NCI-H510A treated with DMSO at 0.1 percent for 48 hours (cell line): ENCODE measurements at regions not wholly inside any gene's neighbourhood (a gene's known extent, or its start where the extent isn't known, plus 50 kb on each side); places are given as distances from the start of the nearest gene placed in this dataset.
"Not testable (repeated sequence)": the region's sequence is repeated elsewhere in the genome, so short reads cannot be mapped to it uniquely, and the experiment has no call there.

ENCODE experiments used
- DNase-seq: peaks from one replicate; lab custom pipeline; 2025; lab: John Stamatoyannopoulos, UW

DNA sequence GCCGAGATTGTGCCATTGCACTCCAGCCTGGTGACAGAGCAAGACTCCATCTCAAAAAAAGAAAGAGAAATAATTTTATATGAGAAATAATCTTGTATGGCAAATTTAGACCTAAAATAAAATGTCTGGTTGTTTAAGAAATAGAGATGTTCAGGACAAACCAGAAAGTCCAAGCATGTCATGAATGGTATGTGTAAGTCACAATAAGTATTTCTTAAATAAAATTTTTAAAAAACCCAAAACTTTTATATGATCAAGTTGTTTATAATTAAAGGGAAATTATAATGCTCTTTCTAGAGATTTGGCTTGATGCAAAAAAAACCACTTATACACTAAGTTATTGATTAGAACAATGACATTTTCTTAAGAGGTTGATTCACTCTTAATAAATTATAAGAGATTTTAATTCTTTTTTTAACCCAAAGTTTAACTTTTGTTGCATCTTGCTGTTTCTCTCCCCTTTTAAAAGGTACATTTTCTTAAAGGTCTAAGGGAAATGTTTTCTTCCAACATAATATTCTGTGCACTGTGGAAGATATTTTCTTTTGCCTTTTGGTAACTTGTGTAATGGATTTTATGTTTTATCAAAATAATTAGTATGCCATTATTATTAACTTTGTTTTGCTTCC lies 105.7 kb downstream of the RTP4 start:
- no peak for DNase-seq

DNA sequence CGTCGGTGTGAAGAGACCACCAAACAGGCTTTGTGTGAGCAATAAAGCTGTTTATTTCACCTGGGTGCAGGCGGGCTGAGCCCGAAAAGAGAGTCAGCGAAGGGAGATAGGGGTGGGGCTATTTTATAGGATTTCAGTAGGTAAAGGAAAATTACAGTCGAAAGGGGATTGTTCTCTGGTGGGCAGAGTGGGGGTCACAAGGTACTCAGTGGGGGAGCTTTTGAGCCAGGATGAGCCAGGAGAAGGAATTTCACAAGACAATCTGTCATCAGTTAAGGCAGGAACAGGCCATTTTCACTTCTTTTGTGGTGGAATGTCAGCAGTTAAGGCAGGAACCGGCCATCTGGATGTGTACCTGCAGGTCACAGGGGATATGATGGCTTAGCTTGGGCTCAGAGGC lies 98.1 kb downstream of the RTP4 start:
- DNase-seq: not testable (repeated sequence)

DNA sequence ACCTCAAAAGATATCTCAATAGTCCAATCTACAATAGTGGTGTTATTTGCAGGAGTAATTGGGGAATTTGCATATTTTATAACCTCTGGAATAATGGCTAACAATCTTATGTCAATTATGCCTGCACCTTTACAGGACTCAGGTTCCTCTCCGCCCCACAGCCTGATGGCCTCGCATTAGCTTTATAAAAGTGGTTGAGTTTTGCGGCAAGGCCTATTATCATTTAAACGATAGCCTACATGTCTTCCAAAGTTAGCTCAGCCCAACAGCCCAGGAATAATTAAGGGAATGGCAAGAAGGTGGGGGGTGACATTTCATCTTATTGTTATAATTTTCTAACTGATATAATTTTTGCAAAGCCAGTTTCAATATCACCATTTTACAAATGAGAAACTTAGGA lies 97.3 kb downstream of the RTP4 start:
- no peak for DNase-seq

DNA sequence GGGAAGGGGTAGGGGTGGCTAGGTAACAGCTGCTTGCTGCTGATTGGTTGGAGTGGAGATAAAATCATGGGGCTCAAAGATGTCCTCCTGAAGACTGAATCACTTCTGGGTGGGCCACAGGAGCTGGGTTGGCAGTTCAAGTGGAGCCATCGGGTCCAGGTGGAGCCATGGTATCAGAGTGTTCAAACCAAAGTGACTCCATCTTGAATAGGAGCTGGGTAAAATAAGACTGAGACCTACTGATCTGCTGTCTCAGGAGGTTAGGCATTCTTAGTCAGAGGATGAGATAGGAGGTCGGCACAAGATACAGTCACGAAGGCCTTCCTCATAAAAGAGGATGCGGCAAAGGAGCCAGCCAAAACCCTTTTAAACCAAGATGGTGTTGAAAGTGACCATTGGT lies 96.5 kb downstream of the RTP4 start:
- no peak for DNase-seq

DNA sequence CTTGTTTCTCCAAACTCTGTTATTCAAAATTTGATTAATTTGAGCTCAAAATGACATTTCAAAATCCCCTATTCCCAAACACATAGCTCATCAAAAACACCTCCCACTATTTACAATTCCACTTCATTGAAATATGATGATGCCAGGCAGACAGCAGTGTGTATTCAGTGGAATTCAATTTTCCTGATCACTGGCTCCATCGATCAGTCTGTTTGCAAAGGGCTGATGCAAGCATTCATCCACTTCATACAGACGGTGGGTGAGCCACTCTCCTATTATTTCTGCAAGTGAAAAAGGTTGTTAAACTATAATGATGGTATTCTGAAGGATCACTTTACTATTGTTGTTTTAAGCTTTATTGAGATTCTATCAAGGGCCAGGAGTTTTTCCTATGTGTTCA lies 90.7 kb downstream of the RTP4 start:
- DNase-seq: no peak

DNA sequence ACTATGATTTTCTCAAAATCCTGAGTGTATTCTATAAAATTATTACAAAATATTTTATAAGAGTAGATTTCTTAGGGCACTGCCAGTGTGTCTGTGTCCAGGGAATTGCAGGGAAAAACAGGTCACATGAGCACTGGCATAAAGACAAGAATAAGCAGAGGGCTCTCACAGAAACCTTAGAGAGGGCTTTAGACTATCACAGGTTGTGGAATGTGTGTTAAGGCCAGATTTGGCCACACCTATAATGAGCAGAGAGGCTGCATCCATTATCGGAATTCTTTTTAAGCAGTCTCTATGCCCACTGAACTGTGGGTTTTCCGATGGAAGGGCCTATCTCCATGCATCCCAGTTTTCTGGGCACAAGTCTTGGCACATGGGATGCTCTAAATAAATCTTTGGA lies 90.2 kb downstream of the RTP4 start:
- DNase-seq: no peak

DNA sequence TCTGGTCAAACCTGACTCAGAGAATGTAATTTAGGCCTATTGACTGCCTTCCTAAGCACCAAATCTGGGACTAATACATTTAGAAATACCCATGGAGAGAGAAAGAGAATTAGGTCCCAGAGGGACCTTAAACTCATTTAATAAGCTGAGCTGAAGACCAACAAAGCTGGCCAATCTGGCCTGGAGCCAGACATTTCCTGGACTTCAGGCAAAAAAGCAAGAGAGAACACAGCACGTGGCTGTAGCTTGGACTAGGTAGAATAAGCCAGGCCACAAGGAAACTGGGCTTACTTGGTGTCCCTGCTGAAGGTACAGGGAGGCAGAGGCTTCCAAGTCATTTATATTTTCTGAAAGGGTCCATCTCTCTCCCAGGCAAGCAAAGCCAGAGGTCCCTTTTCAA lies 88.1 kb downstream of the RTP4 start:
- no peak for DNase-seq

DNA sequence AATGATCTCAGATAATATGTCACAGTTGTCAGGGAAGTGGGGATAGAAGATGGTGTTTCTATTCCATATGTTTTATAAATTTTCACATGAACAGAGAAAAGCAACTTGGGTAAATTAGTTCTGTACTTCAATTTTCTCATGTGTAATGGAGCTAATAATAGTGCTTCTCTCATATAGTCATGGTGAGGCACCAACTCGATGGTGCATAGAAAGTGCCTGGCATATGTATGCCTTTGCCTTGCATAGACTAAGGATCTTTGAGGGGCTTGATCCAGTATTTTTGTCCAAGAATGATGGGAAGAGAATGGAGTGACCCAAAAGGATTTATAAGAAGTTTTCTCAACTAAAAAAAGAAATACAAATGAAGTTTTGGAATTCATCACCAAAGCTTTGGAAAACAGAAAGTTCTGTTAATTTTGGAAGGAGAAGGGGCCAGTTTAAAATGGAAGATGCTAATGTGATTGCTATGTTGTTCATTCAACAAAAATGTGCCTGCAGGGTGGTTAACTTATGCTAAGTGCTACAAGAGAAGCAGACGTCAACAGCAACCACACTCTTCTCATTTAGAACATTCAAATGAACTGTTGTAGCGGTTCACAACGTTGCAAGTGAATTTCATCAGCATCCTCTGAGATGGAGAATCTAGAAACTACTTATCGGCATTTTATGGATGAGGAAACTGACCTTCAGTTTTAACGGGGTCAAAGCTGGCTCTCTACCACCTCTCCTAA lies 86.1 kb downstream of the RTP4 start:
- DNase-seq: no peak

DNA sequence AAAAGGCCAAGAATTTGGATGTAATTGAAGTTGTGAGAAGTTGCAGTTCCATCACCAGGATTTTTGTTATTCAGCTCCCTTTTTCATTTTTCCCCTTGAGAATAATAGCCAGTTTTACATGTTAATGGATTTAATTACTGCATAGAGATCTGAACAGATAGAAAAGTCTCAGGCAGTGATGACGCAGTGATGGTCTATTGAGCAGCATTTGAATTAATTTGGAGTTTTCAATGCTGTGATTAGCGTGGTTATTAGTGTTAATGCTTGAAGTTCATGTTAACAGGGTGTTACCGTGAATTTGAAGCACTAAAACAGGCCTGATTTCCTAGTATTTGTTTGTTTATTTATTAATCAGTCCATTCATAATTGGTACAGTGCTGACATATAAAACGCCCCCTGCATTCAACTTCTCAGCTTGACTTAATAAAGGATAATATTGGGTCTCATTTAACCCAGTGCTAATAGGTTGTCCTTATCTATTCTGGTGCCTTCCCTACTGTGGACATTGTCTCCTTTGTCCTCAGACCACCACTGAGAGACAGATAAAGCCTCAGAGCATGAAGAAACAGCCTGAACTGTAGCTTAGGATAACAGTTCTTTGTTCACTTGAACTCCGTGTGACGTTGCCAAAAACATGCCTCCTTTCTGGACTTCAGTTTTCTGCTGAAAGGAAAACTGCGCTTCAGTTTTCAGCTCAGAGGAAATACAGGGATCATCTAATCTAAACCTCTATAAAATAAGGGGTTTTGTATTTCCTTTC lies 82.4 kb downstream of the RTP4 start:
- DNase-seq: no peak

DNA sequence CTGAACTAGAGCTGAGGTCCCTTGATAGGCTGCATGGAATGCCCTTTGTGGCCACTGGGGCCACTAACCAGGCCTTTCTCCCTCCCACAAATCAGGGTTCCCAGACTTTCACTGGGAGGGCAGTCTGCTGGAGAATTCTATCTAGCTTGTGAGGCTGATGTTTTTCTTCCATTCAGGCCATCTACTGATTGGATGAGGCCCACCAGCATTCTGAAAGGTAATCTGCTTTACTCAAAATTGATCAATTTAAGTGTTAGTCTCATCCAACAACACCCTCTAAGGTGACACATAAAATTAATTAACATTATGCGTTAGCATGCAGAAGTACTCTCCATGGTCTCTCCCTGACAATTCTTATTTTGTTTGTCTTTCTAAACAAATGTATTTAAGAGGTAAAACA lies 80.5 kb downstream of the RTP4 start:
- DNase-seq: no peak

DNA sequence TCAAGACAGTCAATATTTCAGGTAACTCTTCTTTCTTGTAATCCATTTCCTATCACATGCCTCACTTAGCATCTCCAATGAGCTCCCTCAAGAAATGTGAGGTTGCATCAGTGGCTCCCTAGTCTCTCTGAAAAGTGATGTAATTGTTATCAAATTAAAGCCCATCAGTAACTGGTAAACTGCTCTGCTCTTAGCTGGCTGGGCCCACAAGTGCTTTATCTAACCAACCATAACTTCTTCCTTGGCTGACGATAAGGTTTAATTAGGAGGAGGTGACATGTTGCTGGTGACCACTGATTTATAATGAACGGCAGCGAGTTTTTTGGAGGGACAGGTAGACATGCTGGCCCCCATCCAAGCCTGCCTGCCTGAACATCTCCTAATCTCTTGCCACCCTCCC lies 79.6 kb downstream of the RTP4 start:
- no peak for DNase-seq

DNA sequence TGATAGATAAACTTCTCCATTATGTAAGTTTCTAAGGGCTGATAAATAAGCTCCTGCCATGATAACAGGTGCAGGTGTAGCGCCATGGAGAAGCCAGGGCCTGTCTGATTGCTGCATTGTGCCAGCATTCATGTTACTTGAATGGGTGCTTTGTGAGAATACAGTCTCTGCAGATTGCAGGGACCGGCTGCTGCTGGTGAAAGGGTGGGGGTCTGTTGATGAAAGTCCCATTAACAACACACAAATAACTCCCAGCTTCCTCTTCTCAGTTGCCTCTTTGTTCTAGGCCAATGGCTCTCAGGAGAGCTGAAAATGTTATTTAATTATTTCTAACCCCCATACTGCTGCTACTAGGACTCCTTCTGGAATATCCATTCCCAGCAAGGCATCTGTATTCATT lies 77.2 kb downstream of the RTP4 start:
- no peak for DNase-seq

DNA sequence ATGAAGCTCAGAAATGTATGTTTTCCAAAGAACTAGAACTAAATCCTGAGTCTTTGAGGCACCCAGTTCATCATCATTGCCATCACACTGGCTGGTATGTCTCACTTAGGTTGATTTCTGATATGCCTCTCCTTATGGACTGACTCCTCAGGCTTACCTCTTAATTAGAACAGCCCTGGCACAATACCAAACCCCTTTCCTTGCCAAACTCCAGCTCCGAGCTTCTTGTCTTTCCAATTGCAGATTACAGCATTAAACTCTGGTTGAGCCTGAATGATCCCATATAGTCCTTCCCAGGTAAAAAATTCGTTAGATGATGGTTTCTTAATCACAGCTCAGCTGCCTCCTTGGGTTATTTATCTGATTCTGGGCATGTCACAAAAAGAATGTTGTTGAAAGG lies 66.3 kb downstream of the RTP4 start:
- no peak for DNase-seq

DNA sequence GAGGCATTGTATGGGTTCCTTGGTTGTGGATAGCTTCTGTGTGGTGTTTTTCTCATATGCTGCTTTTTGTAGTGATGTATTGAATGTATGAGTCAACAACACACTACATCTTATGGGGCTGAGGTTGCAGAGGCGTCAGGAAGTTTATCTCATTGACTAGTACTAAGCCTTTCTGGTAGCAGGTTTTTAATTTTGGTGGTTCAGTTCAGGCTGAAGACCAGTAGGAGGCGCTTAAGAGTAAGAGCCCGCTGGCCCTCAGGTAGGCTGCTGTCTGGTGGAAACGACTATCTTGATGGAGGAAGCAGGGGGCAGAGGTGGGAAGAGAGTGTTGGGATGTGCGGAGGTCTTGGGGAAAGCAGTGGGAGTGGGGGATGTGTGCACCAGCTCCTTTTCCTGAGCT lies 62.4 kb downstream of the RTP4 start:
- no peak for DNase-seq
